IPS-15b (cell line): ENCODE measurements at regions not wholly inside any gene's neighbourhood (a gene's known extent, or its start where the extent isn't known, plus 50 kb on each side); places are given as distances from the start of the nearest gene placed in this dataset.
"Not testable (repeated sequence)": the region's sequence is repeated elsewhere in the genome, so short reads cannot be mapped to it uniquely, and the experiment has no call there.

ENCODE experiments used
- H3K27me3 ChIP-seq: one replicate; pipeline ENCODE4 v1.6.1; 2013; ENCODE audit warnings: low read length; ENCODE audit not compliant: control insufficient read depth, insufficient read depth
- H3K36me3 ChIP-seq: one replicate; pipeline ENCODE4 v1.6.1; 2013; ENCODE audit warnings: low read length; ENCODE audit not compliant: control insufficient read depth, insufficient read depth
- H3K4me1 ChIP-seq: one replicate; pipeline ENCODE4 v1.6.1; 2013; ENCODE audit warnings: mild to moderate bottlenecking, low read length; ENCODE audit not compliant: control insufficient read depth, insufficient read depth
- H3K4me3 ChIP-seq: one replicate; pipeline ENCODE4 v1.5.1; 2013; ENCODE audit warnings: low read depth, low read length
- H3K9ac ChIP-seq: one replicate; pipeline ENCODE4 v1.6.1; 2013; ENCODE audit warnings: low read depth, mild to moderate bottlenecking, low read length
- H3K9me3 ChIP-seq: one replicate; pipeline ENCODE4 v1.6.1; 2013; ENCODE audit warnings: mild to moderate bottlenecking, low read length; ENCODE audit not compliant: control insufficient read depth, insufficient read depth

- no peak overlapping the region for H3K4me3 ChIP-seq
- H3K9ac ChIP-seq: no peak overlapping the region
- peaks cover 4% of the 10 kb centered on the region for H3K4me1 ChIP-seq
- H3K36me3 ChIP-seq: no peaks in the 10 kb centered on the region
- H3K27me3 ChIP-seq: no peaks in the 10 kb centered on the region
- no peaks in the 10 kb centered on the region for H3K9me3 ChIP-seq
Observed at GRCh38 chr3:177715980-177716379, 518.7 kb upstream of the TBL1XR1 start.

DNA sequence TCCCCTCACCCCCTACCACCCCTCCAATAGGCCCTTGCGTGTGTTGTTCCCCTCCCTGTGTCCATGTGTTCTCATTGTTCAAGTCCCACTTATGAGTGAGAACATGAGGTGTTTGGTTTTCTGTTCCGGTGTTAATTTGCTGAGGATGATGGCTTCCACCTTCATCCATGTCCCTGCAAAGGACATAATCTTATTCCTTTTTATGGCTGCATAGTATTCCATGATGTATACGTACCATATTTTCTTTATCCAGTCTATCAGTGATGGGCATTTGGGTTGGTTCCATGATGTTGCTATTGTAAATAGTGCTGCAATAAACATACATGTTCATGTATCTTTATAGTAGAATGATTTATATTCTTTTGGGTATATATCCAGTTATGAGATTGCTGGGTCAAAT lies 523.6 kb upstream of the TBL1XR1 start:
- H3K9ac ChIP-seq, H3K9me3 ChIP-seq, H3K4me1 ChIP-seq, H3K4me3 ChIP-seq, H3K36me3 ChIP-seq, H3K27me3 ChIP-seq: not testable (repeated sequence)

GRCh38 chr3:177721864-177722785 lies 524.8 kb upstream of the TBL1XR1 start:
- no peaks in the 10 kb centered on the region for H3K4me1 ChIP-seq
- no peak overlapping the region for H3K9ac ChIP-seq
- H3K36me3 ChIP-seq: no peaks in the 10 kb centered on the region
- no peaks in the 10 kb centered on the region for H3K9me3 ChIP-seq
- no peak overlapping the region for H3K4me3 ChIP-seq
- no peaks in the 10 kb centered on the region for H3K27me3 ChIP-seq

GRCh38 chr3:177724020-177724638 lies 526.8 kb upstream of the TBL1XR1 start:
- H3K9ac ChIP-seq: no peak overlapping the region
- H3K4me3 ChIP-seq: no peak overlapping the region
- H3K27me3 ChIP-seq: no peaks in the 10 kb centered on the region
- no peaks in the 10 kb centered on the region for H3K36me3 ChIP-seq
- no peaks in the 10 kb centered on the region for H3K4me1 ChIP-seq
- no peaks in the 10 kb centered on the region for H3K9me3 ChIP-seq

GRCh38 chr3:177725165-177725564 lies 527.9 kb upstream of the TBL1XR1 start:
- Histone ChIP-seq H3K9ac (no peak overlapping the region), H3K9me3 (no peaks in the 10 kb centered on the region), H3K4me3 (no peak overlapping the region), H3K27me3 (no peaks in the 10 kb centered on the region), H3K4me1 (peaks cover 5% of the 10 kb centered on the region), H3K36me3 (no peaks in the 10 kb centered on the region)

GRCh38 chr3:177726807-177727206 lies 529.5 kb upstream of the TBL1XR1 start:
- Histone ChIP-seq H3K4me3 (no peak overlapping the region), H3K9me3 (no peaks in the 10 kb centered on the region), H3K9ac (no peak overlapping the region), H3K27me3 (no peaks in the 10 kb centered on the region), H3K4me1 (peaks cover 5% of the 10 kb centered on the region), H3K36me3 (no peaks in the 10 kb centered on the region)

DNA sequence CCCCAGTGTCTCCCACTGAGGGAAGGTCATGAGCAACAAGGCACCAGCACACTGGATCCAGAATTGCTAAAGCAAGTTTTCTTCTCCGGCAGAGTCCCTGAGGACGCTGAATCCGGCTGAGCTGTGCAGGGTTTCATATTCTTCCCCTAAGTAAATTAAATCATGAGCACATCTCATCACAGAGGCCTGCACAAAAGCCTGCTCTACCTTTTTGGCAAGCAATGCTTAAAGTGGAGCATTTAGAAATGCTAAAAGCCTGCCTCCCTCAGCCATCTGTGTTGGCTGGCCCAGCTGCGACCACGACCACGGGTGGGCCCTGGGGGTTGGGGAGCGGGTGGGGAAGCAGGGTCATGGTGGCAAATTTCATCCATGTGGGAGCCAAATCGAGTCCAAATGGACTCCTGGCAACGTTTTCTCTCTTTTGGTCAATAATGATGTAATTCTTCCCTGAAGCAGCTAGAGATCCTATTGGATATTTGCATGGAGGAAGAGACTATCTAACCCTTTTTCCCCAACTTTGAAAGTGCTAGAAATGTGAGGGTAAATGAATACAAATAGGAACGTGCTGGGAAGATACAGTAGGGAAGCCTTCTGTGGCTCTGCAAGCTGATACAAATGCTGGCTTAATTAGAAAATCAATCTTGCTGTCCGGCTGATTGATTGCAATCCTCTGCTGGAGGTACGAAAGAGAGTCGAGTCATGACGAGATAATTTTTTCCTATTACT lies 532.8 kb upstream of the TBL1XR1 start:
- H3K36me3 ChIP-seq: no peaks in the 10 kb centered on the region
- H3K4me3 ChIP-seq: no peak overlapping the region
- H3K27me3 ChIP-seq: no peaks in the 10 kb centered on the region
- no peak overlapping the region for H3K9ac ChIP-seq
- H3K9me3 ChIP-seq: no peaks in the 10 kb centered on the region
- peaks cover 5% of the 10 kb centered on the region for H3K4me1 ChIP-seq

- peaks cover 5% of the 10 kb centered on the region for H3K4me1 ChIP-seq
- H3K9ac ChIP-seq: no peak overlapping the region
- no peaks in the 10 kb centered on the region for H3K9me3 ChIP-seq
- no peaks in the 10 kb centered on the region for H3K36me3 ChIP-seq
- no peaks in the 10 kb centered on the region for H3K27me3 ChIP-seq
- H3K4me3 ChIP-seq: no peak overlapping the region
Observed at GRCh38 chr3:177730814-177731213, 533.5 kb upstream of the TBL1XR1 start.

GRCh38 chr3:177731644-177732268 lies 534.5 kb upstream of the TBL1XR1 start:
- Histone ChIP-seq H3K9ac (no peak overlapping the region), H3K4me3 (no peak overlapping the region), H3K36me3 (no peaks in the 10 kb centered on the region), H3K27me3 (no peaks in the 10 kb centered on the region), H3K9me3 (no peaks in the 10 kb centered on the region), H3K4me1 (peaks cover 5% of the 10 kb centered on the region)

GRCh38 chr3:177733233-177733632 lies 536.0 kb upstream of the TBL1XR1 start:
- Histone ChIP-seq H3K4me1 (peaks cover 5% of the 10 kb centered on the region), H3K9ac (no peak overlapping the region), H3K27me3 (no peaks in the 10 kb centered on the region), H3K9me3 (no peaks in the 10 kb centered on the region), H3K4me3 (no peak overlapping the region), H3K36me3 (no peaks in the 10 kb centered on the region)

DNA sequence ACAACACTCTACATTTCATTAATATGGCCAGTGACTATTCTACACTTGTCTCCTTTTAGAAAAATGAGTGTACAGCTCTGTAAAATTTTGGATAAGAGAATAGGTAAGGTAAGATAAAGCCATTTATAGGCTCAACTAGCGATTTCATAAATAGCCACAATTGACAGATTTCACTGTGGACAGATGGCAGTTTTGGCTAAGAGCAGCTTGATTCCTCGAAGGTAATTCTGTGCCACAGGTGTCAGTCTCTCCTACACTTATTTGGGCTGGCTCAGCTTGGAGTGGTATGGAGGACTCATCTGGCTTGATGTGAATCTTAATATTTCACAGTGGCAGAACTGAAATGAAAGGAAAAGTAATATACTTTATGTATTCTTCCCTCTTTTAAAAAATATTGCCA lies 536.7 kb upstream of the TBL1XR1 start:
- Histone ChIP-seq H3K9ac (no peak overlapping the region), H3K9me3 (no peaks in the 10 kb centered on the region), H3K4me3 (no peak overlapping the region), H3K27me3 (no peaks in the 10 kb centered on the region), H3K36me3 (no peaks in the 10 kb centered on the region), H3K4me1 (peaks cover 5% of the 10 kb centered on the region)
